SK-N-SH treated with all-trans-retinoic acid at 6 μM for 48 hours (cell line): ENCODE measurements at regions not wholly inside any gene's neighbourhood (a gene's known extent, or its start where the extent isn't known, plus 50 kb on each side); places are given as distances from the start of the nearest gene placed in this dataset.

ENCODE experiments used
- ARNTL ChIP-seq: fragments of 450-650 bp; formaldehyde crosslinking; IDR thresholded peaks from 2 replicates; pipeline ENCODE4 v1.5.0; 2020; ENCODE audit warnings: low read depth, mild to moderate bottlenecking, moderate library complexity, borderline replicate concordance
- CSRNP3 ChIP-seq: fragments of 250-450 bp; sonication (Bioruptor Pico); IDR thresholded peaks from 2 replicates; pipeline ENCODE4 v1.5.1; 2021; ENCODE audit warnings: mild to moderate bottlenecking, moderate library complexity
- GLIS3 ChIP-seq: fragments of 250-450 bp; sonication (Bioruptor Pico); IDR thresholded peaks from 2 replicates; pipeline ENCODE4 v1.5.0; 2020; ENCODE audit warnings: mild to moderate bottlenecking, moderate library complexity
- OSR1 ChIP-seq: fragments of 250-450 bp; sonication (Bioruptor Pico); IDR thresholded peaks from 2 replicates; pipeline ENCODE4 v1.8.0; 2022; ENCODE audit warnings: moderate library complexity, mild to moderate bottlenecking, inconsistent platforms
- PATZ1 ChIP-seq: fragments of 250-450 bp; sonication (Bioruptor Pico); IDR thresholded peaks from 2 replicates; pipeline ENCODE4 v1.8.0; 2020; ENCODE audit warnings: mild to moderate bottlenecking, moderate library complexity, borderline replicate concordance
- PPARA ChIP-seq: fragments of 250-450 bp; sonication (Bioruptor Pico); IDR thresholded peaks from 2 replicates; pipeline ENCODE4 v1.5.0; 2020; ENCODE audit warnings: mild to moderate bottlenecking, borderline replicate concordance
- RARB ChIP-seq: fragments of 250-450 bp; sonication (Bioruptor Pico); IDR thresholded peaks from 2 replicates; pipeline ENCODE4 v1.8.0; 2021; ENCODE audit warnings: mild to moderate bottlenecking, moderate library complexity
- SNAI2 ChIP-seq: fragments of 250-450 bp; sonication (Bioruptor Pico); IDR thresholded peaks from 2 replicates; pipeline ENCODE4 v1.5.0; 2020; ENCODE audit warnings: mild to moderate bottlenecking, moderate library complexity
- TCF4 ChIP-seq: fragments of 250-450 bp; sonication (Bioruptor Pico); IDR thresholded peaks from 2 replicates; pipeline ENCODE4 v1.8.0; 2021; ENCODE audit warnings: mild to moderate bottlenecking, moderate library complexity, borderline replicate concordance
- ZFP3 ChIP-seq: fragments of 250-450 bp; sonication (Bioruptor Pico); IDR thresholded peaks from 2 replicates; pipeline ENCODE4 v1.5.0; 2020; ENCODE audit warnings: mild to moderate bottlenecking, moderate library complexity
- ZFP30 ChIP-seq: fragments of 450-650 bp; formaldehyde crosslinking; IDR thresholded peaks from 2 replicates; pipeline ENCODE4 v1.5.0; 2022; ENCODE audit warnings: mild to moderate bottlenecking, moderate library complexity
- ZNF565 ChIP-seq: fragments of 450-650 bp; formaldehyde crosslinking; conservative IDR thresholded peaks from 2 replicates; pipeline ENCODE4 v1.5.0; 2020; ENCODE audit warnings: low read depth, mild to moderate bottlenecking, moderate library complexity
- ZNF70 ChIP-seq: fragments of 450-650 bp; formaldehyde crosslinking; IDR thresholded peaks from 2 replicates; pipeline ENCODE4 v1.5.0; 2020; ENCODE audit warnings: mild to moderate bottlenecking, moderate library complexity
- TF ChIP-seq, protein P1 (sequence below): fragments of 250-450 bp; sonication (Bioruptor Pico); IDR thresholded peaks from 2 replicates; pipeline ENCODE4 v1.5.1; 2020; ENCODE audit warnings: low read depth, mild to moderate bottlenecking, moderate library complexity

- no peak for TF ChIP-seq ZFP30
- TF ChIP-seq CSRNP3: no peak
- no peak for TF ChIP-seq OSR1 (CRISPR knock-in tag)
- TF ChIP-seq ZFP3 (CRISPR knock-in tag): no peak
- no peak for TF ChIP-seq SNAI2 (CRISPR knock-in tag)
- no peak for TF ChIP-seq PATZ1 (CRISPR knock-in tag)
- no peak for TF ChIP-seq RARB (CRISPR knock-in tag)
- no peak for TF ChIP-seq ARNTL (CRISPR knock-in tag)
- no peak for TF ChIP-seq ZNF70
- TF ChIP-seq, protein P1, sequence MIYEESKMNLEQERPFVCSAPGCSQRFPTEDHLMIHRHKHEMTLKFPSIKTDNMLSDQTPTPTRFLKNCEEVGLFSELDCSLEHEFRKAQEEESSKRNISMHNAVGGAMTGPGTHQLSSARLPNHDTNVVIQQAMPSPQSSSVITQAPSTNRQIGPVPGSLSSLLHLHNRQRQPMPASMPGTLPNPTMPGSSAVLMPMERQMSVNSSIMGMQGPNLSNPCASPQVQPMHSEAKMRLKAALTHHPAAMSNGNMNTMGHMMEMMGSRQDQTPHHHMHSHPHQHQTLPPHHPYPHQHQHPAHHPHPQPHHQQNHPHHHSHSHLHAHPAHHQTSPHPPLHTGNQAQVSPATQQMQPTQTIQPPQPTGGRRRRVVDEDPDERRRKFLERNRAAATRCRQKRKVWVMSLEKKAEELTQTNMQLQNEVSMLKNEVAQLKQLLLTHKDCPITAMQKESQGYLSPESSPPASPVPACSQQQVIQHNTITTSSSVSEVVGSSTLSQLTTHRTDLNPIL (CRISPR knock-in tag): no peak
- TF ChIP-seq PPARA: no peak
- no peak for TF ChIP-seq GLIS3 (CRISPR knock-in tag)
- TF ChIP-seq TCF4 (CRISPR knock-in tag): no peak
- TF ChIP-seq ZNF565 (CRISPR knock-in tag): no peak
Observed at GRCh38 chr17:77745702-77746101, 212.8 kb upstream of the TNRC6C start.
